ENCODE measurements at regions not wholly inside any gene's neighbourhood (a gene's known extent, or its start where the extent isn't known, plus 50 kb on each side); places are given as distances from the start of the nearest gene placed in this dataset.

- DNase-seq: no peak
Measured at GRCh38 chr6:94511502-94512088, 1065.7 kb upstream of the MANEA start.

GRCh38 chr6:94510877-94511276, 1066.5 kb upstream of the MANEA start:
- DNase-seq: no peak

GRCh38 chr6:94501516-94501915, 1075.8 kb upstream of the MANEA start:
- no peak for DNase-seq

- no peak for DNase-seq
Measured at GRCh38 chr6:94498099-94498498, 1078.7 kb upstream of the EPHA7 start.

GRCh38 chr6:94494500-94494899, 1075.1 kb upstream of the EPHA7 start:
- no peak for DNase-seq

GRCh38 chr6:94487371-94487770, 1068.0 kb upstream of the EPHA7 start:
- DNase-seq: no peak

GRCh38 chr6:94478133-94479005, 1059.0 kb upstream of the EPHA7 start:
- no peak for DNase-seq

- DNase-seq: no peak
Measured at GRCh38 chr6:94468830-94469229, 1049.5 kb upstream of the EPHA7 start.

- no peak for DNase-seq
Measured at GRCh38 chr6:94464018-94464510, 1044.7 kb upstream of the EPHA7 start.

GRCh38 chr6:94463306-94463705, 1043.9 kb upstream of the EPHA7 start:
- DNase-seq: no peak

GRCh38 chr6:94462231-94462630, 1042.9 kb upstream of the EPHA7 start:
- no peak for DNase-seq

- DNase-seq: no peak
Measured at GRCh38 chr6:94456266-94456665, 1036.9 kb upstream of the EPHA7 start.

- DNase-seq: no peak
Measured at GRCh38 chr6:94454231-94454630, 1034.9 kb upstream of the EPHA7 start.

GRCh38 chr6:94446120-94446519, 1026.8 kb upstream of the EPHA7 start:
- no peak for DNase-seq

- DNase-seq: no peak
Measured at GRCh38 chr6:94443701-94444100, 1024.3 kb upstream of the EPHA7 start.

GRCh38 chr6:94424692-94425091, 1005.3 kb upstream of the EPHA7 start:
- no peak for DNase-seq

GRCh38 chr6:94417363-94417762, 998.0 kb upstream of the EPHA7 start:
- DNase-seq: no peak

- DNase-seq: no peak
Measured at GRCh38 chr6:94414041-94414440, 994.7 kb upstream of the EPHA7 start.

- DNase-seq: no peak
Measured at GRCh38 chr6:94401311-94401710, 982.0 kb upstream of the EPHA7 start.

- no peak for DNase-seq
Measured at GRCh38 chr6:94394822-94395221, 975.5 kb upstream of the EPHA7 start.

GRCh38 chr6:94389218-94389617, 969.9 kb upstream of the EPHA7 start:
- no peak for DNase-seq

GRCh38 chr6:94377835-94378234, 958.5 kb upstream of the EPHA7 start:
- DNase-seq: no peak

GRCh38 chr6:94376876-94377275, 957.5 kb upstream of the EPHA7 start:
- DNase-seq: no peak

GRCh38 chr6:94372229-94372628, 952.9 kb upstream of the EPHA7 start:
- DNase-seq: no peak

Data from kidney glomerular epithelial cell (primary cell).